PC-9 (cell line): ENCODE measurements at regions not wholly inside any gene's neighbourhood (a gene's known extent, or its start where the extent isn't known, plus 50 kb on each side); places are given as distances from the start of the nearest gene placed in this dataset.

Experiments used
- EZH2 ChIP-seq: fragments of 200-600 bp; sonication (generic); IDR thresholded peaks from 2 replicates; pipeline ENCODE4 v1.8.0; 2017; ENCODE audit warnings: antibody characterized with exemption, low read depth
- TF ChIP-seq, protein P1 (sequence below): fragments of 200-600 bp; sonication (generic); conservative IDR thresholded peaks from 2 replicates; pipeline ENCODE4 v1.6.1; 2017; ENCODE audit warnings: mixed run types, antibody characterized with exemption, mild to moderate bottlenecking, moderate library complexity

DNA sequence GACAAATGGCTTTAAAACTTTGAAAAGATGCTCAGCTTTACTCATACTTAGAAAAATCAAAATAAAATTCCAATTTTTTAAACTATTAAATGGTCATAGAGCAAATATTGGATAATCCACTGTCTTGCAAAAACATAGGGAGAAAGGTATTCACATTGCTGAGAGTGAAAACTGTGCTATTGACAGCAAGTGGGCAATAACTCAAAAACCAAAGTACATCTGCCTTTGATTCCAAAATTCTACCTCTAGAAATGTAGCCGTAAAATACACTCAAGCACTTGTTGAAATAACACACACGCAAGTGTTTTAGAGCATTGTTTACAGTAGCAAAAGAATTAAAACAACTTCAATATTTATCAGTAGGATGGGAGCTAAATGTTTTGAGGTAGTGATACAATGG lies 210.6 kb upstream of the HS3ST3A1 start:
- TF ChIP-seq, protein P1, sequence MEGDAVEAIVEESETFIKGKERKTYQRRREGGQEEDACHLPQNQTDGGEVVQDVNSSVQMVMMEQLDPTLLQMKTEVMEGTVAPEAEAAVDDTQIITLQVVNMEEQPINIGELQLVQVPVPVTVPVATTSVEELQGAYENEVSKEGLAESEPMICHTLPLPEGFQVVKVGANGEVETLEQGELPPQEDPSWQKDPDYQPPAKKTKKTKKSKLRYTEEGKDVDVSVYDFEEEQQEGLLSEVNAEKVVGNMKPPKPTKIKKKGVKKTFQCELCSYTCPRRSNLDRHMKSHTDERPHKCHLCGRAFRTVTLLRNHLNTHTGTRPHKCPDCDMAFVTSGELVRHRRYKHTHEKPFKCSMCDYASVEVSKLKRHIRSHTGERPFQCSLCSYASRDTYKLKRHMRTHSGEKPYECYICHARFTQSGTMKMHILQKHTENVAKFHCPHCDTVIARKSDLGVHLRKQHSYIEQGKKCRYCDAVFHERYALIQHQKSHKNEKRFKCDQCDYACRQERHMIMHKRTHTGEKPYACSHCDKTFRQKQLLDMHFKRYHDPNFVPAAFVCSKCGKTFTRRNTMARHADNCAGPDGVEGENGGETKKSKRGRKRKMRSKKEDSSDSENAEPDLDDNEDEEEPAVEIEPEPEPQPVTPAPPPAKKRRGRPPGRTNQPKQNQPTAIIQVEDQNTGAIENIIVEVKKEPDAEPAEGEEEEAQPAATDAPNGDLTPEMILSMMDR: no peak
- no peak for TF ChIP-seq EZH2
